ENCODE measurements at regions not wholly inside any gene's neighbourhood (a gene's known extent, or its start where the extent isn't known, plus 50 kb on each side); places are given as distances from the start of the nearest gene placed in this dataset.

GRCh38 chr1:212226467-212226866 lies 58.7 kb upstream of the PPP2R5A start:
- no peak for DNase-seq

- DNase-seq, result no peak
These were observed 57.1 kb upstream of the PPP2R5A start for GRCh38 chr1:212228076-212228475.

GRCh38 chr1:212228591-212229119 lies 56.6 kb upstream of the PPP2R5A start:
- no peak for DNase-seq

GRCh38 chr1:212229654-212230053 lies 55.6 kb upstream of the PPP2R5A start:
- no peak for DNase-seq

GRCh38 chr1:212230329-212230728 lies 54.9 kb upstream of the PPP2R5A start:
- DNase-seq, result no peak

- DNase-seq, result no peak
These were observed 53.8 kb upstream of the PPP2R5A start for GRCh38 chr1:212231372-212231771.

- DNase-seq, result no peak
These were observed 53.1 kb upstream of the PPP2R5A start for GRCh38 chr1:212232090-212232489.

- DNase-seq, result no peak
These were observed 51.9 kb upstream of the PPP2R5A start for GRCh38 chr1:212233321-212233720.

GRCh38 chr1:212234431-212235395 lies 50.5 kb upstream of the PPP2R5A start:
- peak; percentile 27 for DNase-seq

Data from 8988T (cell line).